Astrocyte (in vitro differentiated cells and primary cell): ENCODE measurements at regions not wholly inside any gene's neighbourhood (a gene's known extent, or its start where the extent isn't known, plus 50 kb on each side); places are given as distances from the start of the nearest gene placed in this dataset.

Source experiments
- DNase-seq: peaks from one replicate; pipeline ENCODE4 v3.0.0-alpha.2; 2010; ENCODE audit warnings: low read depth
- FAIRE-seq: peaks from 2 replicates; lab custom pipeline; 2011; peaks lifted over from hg19 to GRCh38; lab: Jason Lieb, UNC
- H2AFZ ChIP-seq: 2 replicates; pipeline ENCODE4 v1.6.0; 2012; ENCODE audit warnings: low read depth, low read length, inconsistent platforms
- H3K27ac ChIP-seq: 2 replicates; pipeline ENCODE4 v1.5.1; 2011; ENCODE audit warnings: low read depth, low read length, inconsistent platforms
- H3K27me3 ChIP-seq: 2 replicates; pipeline ENCODE4 v1.6.0; 2011; ENCODE audit warnings: low read length, inconsistent platforms; ENCODE audit not compliant: insufficient read depth
- H3K36me3 ChIP-seq: 2 replicates; pipeline ENCODE4 v1.5.1; 2011; ENCODE audit warnings: low read length, inconsistent platforms; ENCODE audit not compliant: insufficient read depth
- H3K4me1 ChIP-seq: 2 replicates; pipeline ENCODE4 v1.5.1; 2011; ENCODE audit warnings: low read length, inconsistent platforms; ENCODE audit not compliant: insufficient read depth
- H3K4me2 ChIP-seq: 2 replicates; pipeline ENCODE4 v1.6.0; 2012; ENCODE audit warnings: low read length, inconsistent platforms
- H3K4me3 ChIP-seq: 2 replicates; pipeline ENCODE4 v1.5.1; 2011; ENCODE audit warnings: low read depth, mild to moderate bottlenecking, low read length, inconsistent platforms; ENCODE audit not compliant: insufficient read depth
- H3K79me2 ChIP-seq: 2 replicates; pipeline ENCODE4 v1.6.0; 2012; ENCODE audit warnings: mild to moderate bottlenecking, low read length, inconsistent platforms; ENCODE audit not compliant: insufficient read depth
- H3K9ac ChIP-seq: 2 replicates; pipeline ENCODE4 v1.6.0; 2012; ENCODE audit warnings: mild to moderate bottlenecking, low read length, inconsistent platforms
- H3K9me3 ChIP-seq: 2 replicates; pipeline ENCODE4 v1.5.1; 2012; ENCODE audit warnings: low read depth, mild to moderate bottlenecking, low read length, inconsistent platforms; ENCODE audit not compliant: insufficient read depth
- H4K20me1 ChIP-seq: 2 replicates; pipeline ENCODE4 v1.6.0; 2012; ENCODE audit warnings: low read length, inconsistent platforms; ENCODE audit not compliant: insufficient read depth
- H3K27ac Mint-ChIP-seq: one replicate; pipeline ENCODE4 v1.8.0; 2021; ENCODE audit warnings: mild to moderate bottlenecking, mixed read lengths; ENCODE audit not compliant: unreplicated experiment
- H3K27me3 Mint-ChIP-seq: one replicate; pipeline ENCODE4 v1.8.0; 2021; ENCODE audit warnings: low read depth, mixed read lengths; ENCODE audit not compliant: unreplicated experiment
- H3K36me3 Mint-ChIP-seq: one replicate; pipeline ENCODE4 v1.8.0; 2021; ENCODE audit warnings: low read depth, mixed read lengths; ENCODE audit not compliant: unreplicated experiment
- H3K4me1 Mint-ChIP-seq: one replicate; pipeline ENCODE4 v1.8.0; 2021; ENCODE audit warnings: low read depth, mixed read lengths; ENCODE audit not compliant: unreplicated experiment
- H3K4me3 Mint-ChIP-seq: one replicate; pipeline ENCODE4 v1.8.0; 2021; ENCODE audit warnings: mild to moderate bottlenecking, moderate library complexity, mixed read lengths; ENCODE audit not compliant: unreplicated experiment
- H3K9me3 Mint-ChIP-seq: one replicate; pipeline ENCODE4 v1.8.0; 2021; ENCODE audit warnings: mild to moderate bottlenecking, mixed read lengths; ENCODE audit not compliant: unreplicated experiment
- CTCF ChIP-seq: IDR thresholded peaks from 2 replicates; pipeline ENCODE4 v1.5.1; 2011; ENCODE audit warnings: low read depth, mild to moderate bottlenecking, inconsistent platforms, low read length, moderate library complexity; ENCODE audit not compliant: insufficient read depth
- EZH2 ChIP-seq: IDR thresholded peaks from 2 replicates; pipeline ENCODE4 v1.6.1; 2012; ENCODE audit warnings: mild to moderate bottlenecking, low read length, inconsistent platforms; ENCODE audit not compliant: insufficient read depth

DNA sequence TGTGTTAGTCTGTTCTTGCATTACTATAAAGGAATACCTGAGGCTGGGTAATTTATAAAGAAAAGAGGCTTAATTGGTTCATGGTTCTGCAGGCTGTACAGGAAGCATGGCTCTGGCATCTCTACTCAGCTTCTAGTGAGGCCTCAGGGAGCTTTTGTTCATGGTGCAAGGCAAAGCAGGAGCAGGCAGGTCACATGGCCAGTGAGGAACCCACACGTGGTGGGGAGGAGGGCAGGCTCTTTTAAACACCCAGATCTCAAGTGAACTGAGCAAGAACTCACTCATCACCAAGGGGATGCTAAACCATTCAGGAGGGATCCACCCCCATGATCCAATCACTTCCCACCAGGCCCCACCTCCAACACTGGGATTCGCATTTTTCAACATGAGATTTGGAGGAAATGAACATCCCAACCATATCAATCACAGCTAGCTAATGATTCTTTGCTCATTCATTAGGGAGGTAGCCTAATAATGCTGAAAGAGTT lies 51.4 kb upstream of the RAP1A start:
- no peaks in the 10 kb centered on the region for H3K36me3 ChIP-seq
- FAIRE-seq: no peak
- Mint-ChIP-seq H3K4me1 (peaks cover 33% of the 10 kb centered on the region), H3K27me3 (no peaks in the 10 kb centered on the region), H3K9me3 (no peaks in the 10 kb centered on the region), H3K36me3 (peaks cover 3% of the 10 kb centered on the region), H3K4me3 (no peak overlapping the region), H3K27ac (no peak overlapping the region)
- no peaks in the 10 kb centered on the region for H3K27me3 ChIP-seq
- H3K4me2 ChIP-seq: no peak overlapping the region
- TF ChIP-seq CTCF (no peak), EZH2 (no peak)
- no peak overlapping the region for H2AFZ ChIP-seq
- H3K79me2 ChIP-seq: no peaks in the 10 kb centered on the region
- no peak overlapping the region for H3K9ac ChIP-seq
- H3K4me3 ChIP-seq: no peak overlapping the region
- H3K9me3 ChIP-seq: no peaks in the 10 kb centered on the region
- peaks cover 37% of the 10 kb centered on the region for H3K4me1 ChIP-seq
- H3K27ac ChIP-seq: no peak overlapping the region
- DNase-seq: no peak
- no peaks in the 10 kb centered on the region for H4K20me1 ChIP-seq
